ENCODE measurements at regions not wholly inside any gene's neighbourhood (a gene's known extent, or its start where the extent isn't known, plus 50 kb on each side); places are given as distances from the start of the nearest gene placed in this dataset.

DNA sequence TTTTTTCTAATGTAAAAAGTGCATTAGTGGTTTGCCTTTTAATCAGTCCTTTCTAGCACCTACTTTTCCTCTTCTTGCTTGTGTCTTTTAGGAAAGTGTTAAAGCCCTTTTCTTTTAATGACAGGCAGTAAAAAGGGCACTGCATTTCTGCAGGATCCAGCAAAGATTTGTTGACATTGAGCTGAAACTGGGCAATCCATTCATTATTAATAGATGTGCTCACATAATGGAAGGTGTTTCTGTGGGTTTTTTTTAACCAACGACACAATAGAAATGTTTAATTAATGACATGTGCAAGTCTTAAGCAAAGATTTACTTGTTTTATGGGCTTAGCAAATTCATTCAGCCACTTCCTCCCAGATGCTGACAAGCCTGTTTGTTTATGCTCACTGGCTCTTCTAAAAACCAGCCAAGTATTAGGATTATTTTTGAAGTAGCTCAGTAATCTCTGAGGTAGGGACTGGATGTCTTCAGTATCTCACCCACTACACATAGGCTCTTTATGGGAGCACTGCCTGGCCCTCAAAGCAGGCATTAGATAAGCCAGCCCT is 1201.1 kb downstream of the SORCS1 start:
- Histone ChIP-seq H3K36me3 (ENCODE audit: control insufficient read depth, insufficient read depth, low read length) (no peaks in the 10 kb centered on the region), H3K18ac (ENCODE audit: low read depth, low read length) (no peak overlapping the region), H3K56ac (ENCODE audit: extremely low read depth, insufficient read depth, low read length) (no peak overlapping the region), H4K91ac (ENCODE audit: insufficient read depth, low read depth, low read length) (no peak overlapping the region), H3K14ac (replicated peaks; ENCODE audit: low read depth, low read length) (no peak overlapping the region), H4K5ac (ENCODE audit: low read depth, low read length) (no peak overlapping the region), H2AK5ac (ENCODE audit: low read depth, low read length) (no peak overlapping the region), H3K9me3 (ENCODE audit: control insufficient read depth, insufficient read depth, low read length) (0 out of 2 replicates have a peak, but pooled peaks cover 2% of the 10 kb centered on the region), H4K20me1 (ENCODE audit: insufficient read depth, low read length) (no peaks in the 10 kb centered on the region), H2BK5ac (ENCODE audit: low read depth, low read length, poor library complexity, severe bottlenecking) (no peak overlapping the region), H3K4ac (ENCODE audit: low read depth, low read length) (no peak overlapping the region), H2BK20ac (ENCODE audit: low read depth, low read length) (no peak overlapping the region), H2AFZ (replicated peaks; ENCODE audit: low read length, poor library complexity) (no peak overlapping the region), H3K9me1 (ENCODE audit: insufficient read depth, low read length) (no peaks in the 10 kb centered on the region), H2AK9ac (replicated peaks; ENCODE audit: low read depth, low read length, poor library complexity) (no peak overlapping the region), H2BK120ac (ENCODE audit: low read depth, low read length) (no peak overlapping the region), H3K27me3 (ENCODE audit: control insufficient read depth, insufficient read depth, low read length) (no peaks in the 10 kb centered on the region), H3K4me1 (ENCODE audit: control insufficient read depth, insufficient read depth, low read length) (no peaks in the 10 kb centered on the region), H4K8ac (ENCODE audit: low read depth in 2 of 2, low read length in 2 of 2) (no peak overlapping the region), H3K79me1 (ENCODE audit: low read depth in 1 of 2, low read length in 2 of 2) (no peaks in the 10 kb centered on the region), H3K27ac (ENCODE audit: insufficient read depth, low read length) (no peak overlapping the region), H2BK15ac (ENCODE audit: low read depth, low read length) (no peak overlapping the region), H3K4me2 (ENCODE audit: low read depth, low read length) (no peak overlapping the region), H3K9ac (ENCODE audit: low read depth, low read length) (no peak overlapping the region), H3K23ac (ENCODE audit: low read depth, low read length) (no peak overlapping the region), H3K4me3 (ENCODE audit: insufficient read depth, low read depth, low read length) (no peak overlapping the region)
- dilution Hi-C loops (cut with HindIII; ENCODE audit: low sequenced_read_pairs, unreplicated experiment) (no loop called here), intact Hi-C loops (cut with micrococcal nuclease) (no loop called here), in situ Hi-C loops (cut with MboI; ENCODE audit: low sequenced_read_pairs) (no loop called here)
- ATAC-seq (ENCODE audit: low read depth) (no peak), DNase-seq (no peak)
- ChIA-PET POLR2A (ENCODE audit: unreplicated experiment) (no interaction called here), CTCF (no interaction called here)
- no TSS peak for BruUV-seq (replicated peaks)
- WGBS, 2 experiments (ENCODE audit: extremely low coverage in 2 of 2, insufficient read length in 1 of 2), result no CpG with 5 or more reads among the region's 1 CpG
- TF ChIP-seq FOS (IDR thresholded peaks at IDR 0.05; ENCODE audit: low read depth, low read length) (no peak), MAFK (IDR thresholded peaks at IDR 0.05; ENCODE audit: low read depth, low read length) (no peak), NFE2L2 (IDR thresholded peaks at IDR 0.05; ENCODE audit: low read depth, low read length) (no peak), RCOR1 (IDR thresholded peaks at IDR 0.05; ENCODE audit: insufficient replicate concordance, low read length) (no peak), MXI1 (IDR thresholded peaks at IDR 0.05; ENCODE audit: borderline replicate concordance, low read depth, low read length) (no peak), SMC3 (IDR thresholded peaks at IDR 0.05; ENCODE audit: low read depth, low read length) (no peak), CEBPB (IDR thresholded peaks at IDR 0.05; ENCODE audit: low read depth, low read length) (no peak)
- TF ChIP-seq, protein P1, sequence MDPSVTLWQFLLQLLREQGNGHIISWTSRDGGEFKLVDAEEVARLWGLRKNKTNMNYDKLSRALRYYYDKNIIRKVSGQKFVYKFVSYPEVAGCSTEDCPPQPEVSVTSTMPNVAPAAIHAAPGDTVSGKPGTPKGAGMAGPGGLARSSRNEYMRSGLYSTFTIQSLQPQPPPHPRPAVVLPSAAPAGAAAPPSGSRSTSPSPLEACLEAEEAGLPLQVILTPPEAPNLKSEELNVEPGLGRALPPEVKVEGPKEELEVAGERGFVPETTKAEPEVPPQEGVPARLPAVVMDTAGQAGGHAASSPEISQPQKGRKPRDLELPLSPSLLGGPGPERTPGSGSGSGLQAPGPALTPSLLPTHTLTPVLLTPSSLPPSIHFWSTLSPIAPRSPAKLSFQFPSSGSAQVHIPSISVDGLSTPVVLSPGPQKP (IDR thresholded peaks at IDR 0.05; ENCODE audit: borderline replicate concordance, low read depth, low read length), result no peak
